GM12892 (cell line): ENCODE measurements at regions not wholly inside any gene's neighbourhood (a gene's known extent, or its start where the extent isn't known, plus 50 kb on each side); places are given as distances from the start of the nearest gene placed in this dataset.

Source experiments
- DNase-seq: peaks from one replicate; pipeline ENCODE4 v3.0.0; 2011; ENCODE audit not compliant: insufficient read length
- FAIRE-seq: peaks from 2 replicates; lab custom pipeline; 2011; peaks lifted over from hg19 to GRCh38; lab: Jason Lieb, UNC
- POLR2A ChIP-seq: IDR thresholded peaks from 2 replicates; pipeline ENCODE4 v1.6.1; 2011; ENCODE audit warnings: low read depth, low read length, control low read depth
- POLR2AphosphoS5 ChIP-seq: IDR thresholded peaks from 2 replicates; pipeline ENCODE4 v1.6.1; 2011; ENCODE audit warnings: low read depth, low read length, control low read depth
- TAF1 ChIP-seq: IDR thresholded peaks from 2 replicates; pipeline ENCODE4 v1.6.1; 2011; ENCODE audit warnings: low read depth, mild to moderate bottlenecking, control low read depth, low read length, borderline replicate concordance

DNA sequence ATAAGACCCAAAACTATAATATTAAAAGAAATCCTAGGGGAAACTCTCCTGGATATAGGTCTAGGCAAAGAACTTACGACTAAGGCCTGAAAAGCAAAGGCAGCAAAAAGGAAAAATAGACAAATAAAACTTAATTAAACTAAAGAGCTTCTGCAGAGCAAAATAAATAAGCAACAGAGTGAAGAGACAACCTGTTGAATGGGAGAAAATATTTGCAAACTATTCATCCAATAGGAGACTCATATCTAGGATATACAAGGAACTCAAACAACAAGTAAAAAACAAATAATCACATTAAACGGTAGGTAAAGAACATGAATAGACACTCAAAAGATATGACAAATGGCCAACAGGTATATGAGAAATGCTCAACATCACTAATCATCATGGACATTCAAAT is 318.6 kb downstream of the CSNK1G3 start:
- no peak for FAIRE-seq
- no peak for DNase-seq
- no peak for TF ChIP-seq POLR2AphosphoS5
- no peak for TF ChIP-seq TAF1
- no peak for TF ChIP-seq POLR2A

DNA sequence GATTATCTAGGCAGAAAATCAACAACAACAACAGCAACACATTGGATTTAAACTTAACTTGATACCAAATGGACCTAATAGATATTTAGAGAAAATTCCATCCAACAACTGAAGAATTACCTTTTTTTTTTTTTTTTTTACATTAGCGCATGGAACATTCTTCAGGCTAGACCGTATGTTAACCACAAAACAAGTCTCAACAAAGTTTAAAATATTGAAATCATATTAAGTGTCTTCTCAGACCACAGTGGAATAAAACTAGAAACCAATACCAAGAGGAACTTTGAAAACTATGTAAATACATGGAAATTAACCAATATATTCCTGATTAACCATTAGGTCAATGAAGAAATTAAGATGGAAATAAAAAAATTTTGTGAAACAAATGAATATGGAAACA is 315.8 kb downstream of the CSNK1G3 start:
- FAIRE-seq = no peak
- DNase-seq = no peak
- TF ChIP-seq TAF1 (no peak), POLR2AphosphoS5 (no peak), POLR2A (no peak)

DNA sequence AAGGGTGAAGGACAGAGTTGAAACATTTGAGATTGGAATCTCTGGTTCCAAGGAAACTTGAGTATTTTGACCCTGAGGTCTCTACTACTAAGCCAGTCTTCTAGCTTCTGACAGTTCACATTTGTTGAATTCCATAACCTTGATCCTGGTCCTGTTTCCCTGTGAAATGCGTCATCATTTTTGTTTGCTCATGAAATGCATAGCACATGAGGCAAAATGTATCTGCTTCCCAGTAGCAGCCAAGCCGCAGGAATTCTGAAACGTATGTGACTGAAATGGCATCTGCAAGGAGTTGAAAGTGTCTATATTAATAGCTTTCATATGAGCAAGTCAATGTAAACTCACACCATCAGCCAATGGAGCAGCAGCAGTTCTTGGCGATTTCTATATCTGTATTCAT is 307.9 kb downstream of the CSNK1G3 start:
- no peak for TF ChIP-seq POLR2A
- DNase-seq (no peak), FAIRE-seq (no peak)

DNA sequence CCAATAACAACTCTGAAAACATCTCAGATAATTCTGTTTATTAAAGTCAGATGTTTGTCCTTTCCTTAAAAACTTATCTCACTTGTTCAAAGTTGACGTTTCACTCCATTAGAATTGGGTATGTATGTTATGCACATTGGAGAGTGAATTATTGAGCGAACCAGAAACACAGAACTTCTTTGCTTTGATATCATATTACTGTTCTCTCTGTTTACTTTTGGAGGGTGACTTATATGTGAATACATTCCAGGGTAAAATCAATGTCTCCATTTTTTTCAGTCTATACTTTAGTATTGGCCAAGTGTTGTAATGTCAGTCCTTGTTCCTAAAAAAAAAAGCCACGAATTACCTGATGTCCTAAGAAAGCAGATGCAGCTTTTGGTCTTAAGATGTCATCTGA is 307.4 kb downstream of the CSNK1G3 start:
- DNase-seq = no peak
- TF ChIP-seq TAF1 = no peak
- no peak for TF ChIP-seq POLR2AphosphoS5
- TF ChIP-seq POLR2A = no peak
- FAIRE-seq = no peak

DNA sequence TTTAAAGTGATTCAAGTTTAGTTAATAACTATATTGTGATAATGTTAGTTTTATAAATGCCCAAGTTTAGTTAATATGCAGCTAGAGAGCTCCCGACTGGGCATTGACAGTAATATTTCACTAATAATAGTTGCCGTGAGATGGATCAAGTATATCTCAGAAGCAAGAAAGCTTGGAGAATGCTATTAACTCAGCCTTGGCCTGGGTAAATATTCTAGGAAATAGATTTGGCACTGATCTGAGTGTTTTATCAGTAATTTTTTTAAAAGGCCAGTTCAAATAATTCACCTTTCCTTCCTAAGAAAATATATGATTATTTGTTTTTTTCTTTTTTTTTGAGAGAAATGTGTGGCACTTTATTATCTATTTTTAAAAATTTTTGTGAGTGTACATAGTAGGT is 305.3 kb downstream of the CSNK1G3 start:
- no peak for DNase-seq
- no peak for TF ChIP-seq POLR2A
- TF ChIP-seq TAF1 = no peak
- no peak for TF ChIP-seq POLR2AphosphoS5
- no peak for FAIRE-seq

DNA sequence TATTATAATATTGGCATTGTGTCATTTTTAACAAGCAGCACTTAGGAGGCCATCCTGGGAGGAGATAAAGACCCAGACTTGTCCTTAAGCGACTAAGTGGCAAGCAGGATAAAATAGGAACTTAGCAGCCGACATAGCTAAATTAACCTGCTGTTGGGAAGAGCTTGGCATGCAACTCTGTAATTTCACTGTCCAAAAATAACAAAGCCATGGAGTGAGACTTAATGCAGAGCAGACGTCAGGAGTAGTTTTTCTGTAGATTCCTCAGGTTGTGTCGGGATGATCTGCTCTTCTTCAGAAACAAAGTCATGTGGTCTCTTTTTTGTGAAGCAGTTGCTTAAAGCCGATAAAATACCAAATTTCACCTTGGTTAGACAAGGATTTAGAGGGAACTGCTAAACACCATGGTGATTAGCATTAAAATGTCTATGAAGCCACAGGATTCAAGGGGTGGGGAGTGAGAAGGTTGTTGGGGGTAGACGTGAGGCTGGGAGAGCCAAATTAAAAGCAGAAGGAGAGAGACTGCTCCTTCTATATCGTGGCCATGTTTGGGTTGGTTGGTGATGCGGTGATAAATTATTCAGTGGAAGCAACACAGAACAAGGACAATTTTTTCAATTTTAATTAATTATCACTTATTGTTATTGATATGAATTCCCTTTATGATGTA is 303.0 kb downstream of the CSNK1G3 start:
- no peak for TF ChIP-seq POLR2A
- TF ChIP-seq TAF1 = no peak
- no peak for TF ChIP-seq POLR2AphosphoS5
- no peak for DNase-seq
- no peak for FAIRE-seq

DNA sequence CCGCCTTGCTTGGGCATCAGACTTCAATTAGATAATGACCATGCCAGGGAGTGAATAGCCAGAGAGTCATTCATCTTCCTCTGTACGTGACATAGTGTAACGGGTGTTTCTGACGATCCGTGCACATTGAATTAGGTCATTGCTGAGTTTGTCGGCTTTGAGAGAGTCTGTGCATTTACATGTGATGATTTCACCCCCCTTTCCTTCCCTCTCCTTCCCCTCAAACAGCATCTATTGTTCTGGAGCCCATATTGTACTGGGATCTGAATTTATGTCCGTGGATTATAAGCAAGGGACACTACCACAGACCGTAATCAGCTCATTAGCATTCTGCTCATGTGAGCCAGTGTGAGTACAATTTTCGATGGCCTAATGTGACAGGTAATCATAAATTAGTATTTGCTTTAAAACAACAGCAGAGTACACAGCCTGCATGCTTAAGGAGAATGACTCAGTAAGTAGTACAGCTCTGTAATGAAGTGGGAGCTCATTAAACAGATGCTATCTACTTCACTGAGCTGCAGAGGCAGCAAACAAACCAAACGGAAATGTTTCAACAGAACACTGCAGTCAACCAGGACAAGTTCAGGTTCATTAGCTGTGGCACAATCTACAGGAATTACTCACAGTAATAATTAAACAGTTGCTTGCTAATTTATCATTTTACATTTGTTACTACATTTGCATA is 302.1 kb downstream of the CSNK1G3 start:
- DNase-seq (no peak), FAIRE-seq (peak; percentile 30)
- no peak for TF ChIP-seq POLR2A
- no peak for TF ChIP-seq TAF1
- no peak for TF ChIP-seq POLR2AphosphoS5

DNA sequence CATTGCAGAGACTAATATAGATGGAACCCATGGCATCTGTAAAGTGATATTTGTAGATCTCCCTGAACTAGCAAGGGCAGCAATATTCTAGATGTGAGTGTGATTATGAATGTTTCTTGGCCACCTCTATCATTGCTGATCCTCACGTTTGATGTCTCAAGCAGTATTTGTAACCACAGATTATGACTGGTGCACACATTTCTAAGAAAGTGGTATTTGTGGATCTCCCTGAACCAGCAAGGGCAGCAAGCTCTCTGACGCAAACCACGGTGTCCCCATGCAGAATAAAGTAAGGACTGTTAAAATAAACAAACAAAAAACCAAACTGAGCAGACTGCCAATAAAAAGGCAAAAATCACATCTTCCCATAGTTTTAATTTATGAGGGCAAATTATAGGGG is 301.3 kb downstream of the CSNK1G3 start:
- FAIRE-seq (no peak), DNase-seq (no peak)
- TF ChIP-seq POLR2AphosphoS5 = no peak
- TF ChIP-seq POLR2A = no peak
- TF ChIP-seq TAF1 = no peak

DNA sequence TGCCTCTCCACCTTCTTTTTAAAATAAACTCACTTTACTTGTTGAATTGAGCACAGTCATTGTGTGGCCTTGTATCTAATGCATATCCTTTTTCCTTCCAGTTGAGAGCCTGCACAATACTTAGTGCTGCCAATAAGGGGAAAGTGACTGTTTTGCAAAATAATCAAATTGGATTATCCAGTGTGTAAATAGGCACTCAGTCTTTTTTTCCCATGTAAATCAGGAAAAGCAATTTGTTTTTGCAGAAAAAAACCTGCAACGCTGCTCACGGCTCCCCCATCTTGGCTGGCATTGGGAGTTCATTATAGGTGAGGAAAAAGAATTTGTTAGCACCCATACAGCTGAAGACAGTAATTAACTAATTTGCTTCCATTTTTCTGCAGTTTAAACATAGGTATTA is 299.9 kb downstream of the CSNK1G3 start:
- DNase-seq (no peak), FAIRE-seq (no peak)
- no peak for TF ChIP-seq POLR2A
- no peak for TF ChIP-seq TAF1
- TF ChIP-seq POLR2AphosphoS5 = no peak

DNA sequence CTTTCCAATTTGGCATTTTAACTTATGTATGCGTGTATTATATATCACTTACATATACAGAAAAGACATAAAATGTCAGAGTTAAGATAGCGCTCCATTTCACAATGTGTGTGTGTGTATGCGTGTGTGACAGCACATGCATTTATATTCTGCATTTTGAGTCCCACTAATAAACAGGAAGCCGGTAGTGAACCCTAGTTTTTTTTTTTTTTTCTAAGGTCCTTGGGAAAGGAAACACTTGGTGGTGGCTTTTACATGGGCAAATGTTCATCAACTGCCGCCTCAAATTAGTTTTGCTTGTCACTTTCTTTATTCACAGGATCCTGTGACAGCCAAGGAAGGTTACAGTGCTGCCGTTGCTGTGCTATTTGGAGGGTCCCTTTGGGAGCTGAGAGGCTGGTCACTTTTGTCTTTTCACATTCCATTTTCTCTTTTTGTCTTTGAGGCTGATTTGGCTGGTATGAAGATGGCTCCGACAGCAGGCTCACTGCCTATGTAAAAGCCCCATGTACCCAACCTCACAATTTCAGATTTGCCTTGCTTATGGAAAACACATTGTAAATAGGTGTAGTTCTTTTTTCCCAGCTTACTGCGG is 298.9 kb downstream of the CSNK1G3 start:
- DNase-seq = no peak
- FAIRE-seq = no peak
- no peak for TF ChIP-seq POLR2AphosphoS5
- no peak for TF ChIP-seq TAF1
- TF ChIP-seq POLR2A = no peak

DNA sequence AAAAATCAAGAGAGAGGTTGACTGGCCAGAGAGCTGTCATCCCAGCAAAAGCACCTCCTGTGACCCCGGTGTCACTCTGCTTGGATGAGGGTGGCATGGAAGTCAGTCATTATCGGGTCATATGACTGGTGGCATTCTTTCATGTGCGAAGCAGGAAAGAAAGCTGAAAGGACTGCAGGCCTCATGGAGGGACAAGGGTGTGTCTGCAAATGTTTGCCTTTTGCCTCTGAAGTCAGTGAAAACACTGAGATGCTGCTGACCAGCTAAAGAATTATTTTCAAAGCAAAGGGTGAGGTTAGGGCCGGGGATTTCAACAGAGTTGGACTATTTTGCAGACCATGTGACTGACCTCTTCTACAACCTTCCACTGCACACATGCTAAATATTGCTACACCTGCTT is 298.3 kb downstream of the CSNK1G3 start:
- DNase-seq (no peak), FAIRE-seq (no peak)
- TF ChIP-seq TAF1 = no peak
- TF ChIP-seq POLR2AphosphoS5 = no peak
- TF ChIP-seq POLR2A = no peak

DNA sequence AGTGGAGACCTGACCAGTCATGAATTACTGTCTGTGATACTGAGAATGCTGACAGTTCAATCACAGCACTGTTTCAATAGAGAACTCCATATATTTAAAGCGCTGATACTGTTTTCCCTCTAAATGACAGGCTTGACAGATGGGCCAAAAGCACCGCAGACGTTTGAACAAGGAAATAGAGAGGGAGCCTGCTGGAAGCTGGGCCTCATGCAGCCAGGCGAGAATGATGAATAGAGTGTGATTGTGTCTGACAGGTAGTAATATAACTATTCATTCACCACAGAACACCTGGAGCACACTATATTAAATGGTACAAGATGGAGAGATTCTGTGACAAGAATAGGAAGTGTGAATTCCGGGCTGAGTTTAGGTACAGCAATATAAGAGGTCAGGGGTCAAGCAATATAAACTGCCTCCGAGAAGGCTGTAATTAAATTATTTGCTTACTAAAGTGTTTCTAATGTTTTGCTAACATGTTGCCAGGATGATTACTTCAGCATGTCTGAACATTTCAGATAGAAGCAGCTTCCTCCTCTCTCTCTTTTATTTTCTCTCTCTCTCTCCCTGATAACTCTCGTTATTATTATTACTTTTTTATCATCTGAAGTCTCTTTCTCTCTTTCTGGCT is 297.7 kb downstream of the CSNK1G3 start:
- DNase-seq = no peak
- FAIRE-seq = no peak
- no peak for TF ChIP-seq POLR2AphosphoS5
- no peak for TF ChIP-seq TAF1
